Fibroblast of villous mesenchyme (primary cell): ENCODE measurements at regions not wholly inside any gene's neighbourhood (a gene's known extent, or its start where the extent isn't known, plus 50 kb on each side); places are given as distances from the start of the nearest gene placed in this dataset.
A peak's percentile ranks its signal among the peaks of the same experiment; 100 is the strongest.

Experiments used
- DNase-seq: peaks from one replicate; pipeline ENCODE4 v3.0.0-alpha.2; 2010; ENCODE audit warnings: low read depth
- H3K4me3 ChIP-seq: 2 replicates; pipeline ENCODE4 v1.5.1; 2011; ENCODE audit warnings: low read depth, mild to moderate bottlenecking, low read length
- TF ChIP-seq, protein P1 (sequence below): IDR thresholded peaks from 2 replicates; pipeline ENCODE4 v1.5.1; 2012; ENCODE audit warnings: low read depth, mild to moderate bottlenecking, low read length; ENCODE audit not compliant: insufficient read depth

DNA sequence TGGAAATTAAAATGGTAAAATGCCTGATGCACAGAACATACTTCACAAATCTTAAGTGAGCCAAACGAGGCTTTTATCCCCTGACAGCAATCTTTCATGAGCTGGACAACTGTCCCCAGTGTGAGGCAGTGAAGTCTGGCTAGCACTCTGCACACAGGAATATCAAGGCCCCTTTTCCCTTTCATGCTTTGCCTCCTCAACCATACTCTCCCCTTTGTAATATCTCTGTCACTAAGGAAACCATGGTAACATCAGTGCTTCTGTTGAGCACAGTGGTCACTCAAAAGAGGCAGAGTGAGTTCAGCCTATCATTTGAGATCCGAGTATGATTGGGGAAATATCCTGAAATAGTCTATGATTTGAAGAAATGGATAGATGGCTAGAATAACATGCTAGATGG is 318.3 kb downstream of the ENC1 start:
- H3K4me3 ChIP-seq: no peak overlapping the region
- TF ChIP-seq, protein P1, sequence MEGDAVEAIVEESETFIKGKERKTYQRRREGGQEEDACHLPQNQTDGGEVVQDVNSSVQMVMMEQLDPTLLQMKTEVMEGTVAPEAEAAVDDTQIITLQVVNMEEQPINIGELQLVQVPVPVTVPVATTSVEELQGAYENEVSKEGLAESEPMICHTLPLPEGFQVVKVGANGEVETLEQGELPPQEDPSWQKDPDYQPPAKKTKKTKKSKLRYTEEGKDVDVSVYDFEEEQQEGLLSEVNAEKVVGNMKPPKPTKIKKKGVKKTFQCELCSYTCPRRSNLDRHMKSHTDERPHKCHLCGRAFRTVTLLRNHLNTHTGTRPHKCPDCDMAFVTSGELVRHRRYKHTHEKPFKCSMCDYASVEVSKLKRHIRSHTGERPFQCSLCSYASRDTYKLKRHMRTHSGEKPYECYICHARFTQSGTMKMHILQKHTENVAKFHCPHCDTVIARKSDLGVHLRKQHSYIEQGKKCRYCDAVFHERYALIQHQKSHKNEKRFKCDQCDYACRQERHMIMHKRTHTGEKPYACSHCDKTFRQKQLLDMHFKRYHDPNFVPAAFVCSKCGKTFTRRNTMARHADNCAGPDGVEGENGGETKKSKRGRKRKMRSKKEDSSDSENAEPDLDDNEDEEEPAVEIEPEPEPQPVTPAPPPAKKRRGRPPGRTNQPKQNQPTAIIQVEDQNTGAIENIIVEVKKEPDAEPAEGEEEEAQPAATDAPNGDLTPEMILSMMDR: no peak
- DNase-seq: no peak

- H3K4me3 ChIP-seq: no peak overlapping the region
- no peak for DNase-seq
- TF ChIP-seq, protein P1: no peak
Measured at GRCh38 chr5:74321326-74321725, 319.2 kb downstream of the ENC1 start.

- TF ChIP-seq, protein P1: no peak
Measured at GRCh38 chr5:74320526-74320925, 320.0 kb downstream of the ENC1 start.

DNA sequence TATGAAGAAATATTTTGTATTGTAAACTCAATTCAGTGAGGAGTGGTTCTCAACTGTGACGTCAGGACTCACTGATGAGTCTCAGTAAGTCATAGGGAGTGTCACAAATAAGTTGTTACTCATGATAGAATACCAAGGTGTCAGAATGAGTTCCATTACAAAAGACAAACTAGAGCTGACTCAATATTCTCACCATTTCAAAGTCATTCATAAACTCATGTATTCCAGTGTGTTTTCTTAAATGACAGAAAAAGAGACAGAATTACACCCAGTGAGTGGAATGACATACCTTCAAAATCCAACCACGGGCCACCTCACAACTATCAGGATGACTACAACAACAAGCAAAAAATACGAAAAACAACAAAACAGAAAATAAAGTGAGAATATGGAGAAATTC is 321.5 kb downstream of the ENC1 start:
- peak; percentile 35 for DNase-seq
- TF ChIP-seq, protein P1: no peak
- no peak overlapping the region for H3K4me3 ChIP-seq

More at GRCh38 chr5:74320526-74320925, 320.0 kb downstream of the ENC1 start:
- no peak for DNase-seq
- H3K4me3 ChIP-seq: no peak overlapping the region

DNA sequence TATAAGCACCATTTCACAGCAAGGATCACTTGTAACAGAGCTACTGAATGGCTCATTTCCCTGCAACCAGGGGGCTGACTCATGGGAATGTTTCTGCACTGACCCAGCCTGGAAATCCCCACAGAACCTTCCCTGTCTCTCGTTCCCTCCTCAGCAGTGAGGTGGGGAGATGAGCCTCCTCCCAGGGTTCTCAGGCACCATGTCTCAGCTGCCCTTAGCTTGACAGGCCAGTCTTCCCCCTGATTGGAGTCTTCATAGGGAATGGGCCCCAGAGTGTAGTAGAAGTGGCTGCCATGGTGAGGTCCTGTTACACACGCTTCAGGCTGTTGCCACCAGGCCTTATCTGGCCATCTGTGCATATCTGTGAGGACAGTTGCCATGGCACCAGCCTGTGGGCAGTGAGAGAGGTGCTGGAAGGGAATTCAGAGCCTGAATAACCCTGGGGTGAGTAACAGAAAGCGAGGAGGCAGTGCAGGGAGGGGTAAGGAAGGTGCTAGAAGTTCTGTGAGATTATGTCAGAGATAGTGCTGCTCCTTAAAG is 324.4 kb downstream of the ENC1 start:
- no peak overlapping the region for H3K4me3 ChIP-seq
- peak; percentile 78 for DNase-seq
- TF ChIP-seq, protein P1: no peak

GRCh38 chr5:74314906-74315305 is 325.6 kb downstream of the ENC1 start:
- no peak overlapping the region for H3K4me3 ChIP-seq
- TF ChIP-seq, protein P1: no peak
- DNase-seq: no peak

DNA sequence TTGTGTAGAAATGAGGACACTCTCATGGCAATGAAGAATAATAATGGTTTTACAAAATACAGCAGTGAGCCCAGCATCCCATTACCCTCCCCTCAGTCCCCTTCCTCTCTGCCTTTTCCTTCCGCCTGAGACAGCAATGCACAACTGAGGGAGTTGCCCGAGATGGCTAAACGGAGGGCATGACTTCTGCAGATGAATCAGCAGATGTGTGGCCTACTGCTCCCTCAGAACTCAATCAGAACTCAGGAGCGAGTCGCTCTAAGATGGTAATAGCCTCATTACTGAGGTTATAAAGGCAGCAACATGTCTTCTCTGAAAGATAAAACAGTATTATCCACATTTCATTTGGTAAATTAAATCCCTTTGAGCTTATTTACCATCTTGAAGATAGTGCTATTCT is 326.6 kb downstream of the ENC1 start:
- H3K4me3 ChIP-seq: no peak overlapping the region
- DNase-seq: no peak
- TF ChIP-seq, protein P1: no peak
